NK-92 (cell line): ENCODE measurements at regions not wholly inside any gene's neighbourhood (a gene's known extent, or its start where the extent isn't known, plus 50 kb on each side); places are given as distances from the start of the nearest gene placed in this dataset.
"Not testable (repeated sequence)": the region's sequence is repeated elsewhere in the genome, so short reads cannot be mapped to it uniquely, and the experiment has no call there.

ENCODE experiments used
- DNase-seq: peaks from one replicate; lab custom pipeline; 2025; ENCODE audit not compliant: unreplicated experiment; lab: John Stamatoyannopoulos, UW

GRCh38 chr14:106663805-106664410 lies 1137.5 kb downstream of the TMEM121 start:
- not testable (repeated sequence) for DNase-seq

- no peak for DNase-seq
These were observed 1139.4 kb downstream of the TMEM121 start for GRCh38 chr14:106665814-106666213.

DNA sequence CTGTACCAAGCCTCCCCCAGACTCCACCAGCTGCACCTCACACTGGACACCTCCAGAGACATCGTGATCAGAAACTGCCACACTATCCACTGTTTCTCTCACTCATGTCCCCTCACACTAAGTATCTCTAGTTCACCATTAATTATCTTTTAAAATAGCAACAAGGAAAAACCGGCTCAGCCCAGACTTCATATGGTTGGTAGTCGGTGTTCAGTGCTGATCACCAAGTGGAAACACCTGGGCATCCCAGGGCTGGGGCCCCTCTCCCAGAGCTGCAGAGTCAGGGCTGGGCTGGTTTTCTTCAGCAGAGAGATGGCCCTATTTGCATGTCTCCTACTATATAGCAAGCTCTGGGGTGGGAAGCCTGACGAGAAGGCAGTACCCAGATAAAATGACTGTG lies 1140.0 kb downstream of the TMEM121 start:
- DNase-seq, result no peak

DNA sequence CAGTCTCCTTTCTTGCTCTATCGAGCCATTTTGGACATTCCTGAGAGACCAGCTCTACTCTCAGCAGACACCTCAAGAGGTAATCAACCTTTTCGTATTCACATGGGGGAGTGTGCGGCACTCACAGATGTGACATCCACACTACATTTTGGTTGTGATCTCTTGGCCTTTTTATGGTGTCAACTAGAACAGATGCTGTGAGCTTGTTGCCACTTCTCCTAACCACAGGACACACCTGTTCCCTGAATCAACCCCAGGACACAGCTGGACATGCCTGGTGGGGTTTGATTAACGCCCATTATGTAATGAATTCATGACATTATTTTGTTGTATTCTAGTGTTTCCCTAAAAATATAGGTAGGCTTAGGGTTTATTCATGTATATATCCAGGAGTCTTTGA lies 1143.6 kb downstream of the TMEM121 start:
- DNase-seq, result no peak

GRCh38 chr14:106674093-106674492 lies 1147.7 kb downstream of the TMEM121 start:
- not testable (repeated sequence) for DNase-seq

DNA sequence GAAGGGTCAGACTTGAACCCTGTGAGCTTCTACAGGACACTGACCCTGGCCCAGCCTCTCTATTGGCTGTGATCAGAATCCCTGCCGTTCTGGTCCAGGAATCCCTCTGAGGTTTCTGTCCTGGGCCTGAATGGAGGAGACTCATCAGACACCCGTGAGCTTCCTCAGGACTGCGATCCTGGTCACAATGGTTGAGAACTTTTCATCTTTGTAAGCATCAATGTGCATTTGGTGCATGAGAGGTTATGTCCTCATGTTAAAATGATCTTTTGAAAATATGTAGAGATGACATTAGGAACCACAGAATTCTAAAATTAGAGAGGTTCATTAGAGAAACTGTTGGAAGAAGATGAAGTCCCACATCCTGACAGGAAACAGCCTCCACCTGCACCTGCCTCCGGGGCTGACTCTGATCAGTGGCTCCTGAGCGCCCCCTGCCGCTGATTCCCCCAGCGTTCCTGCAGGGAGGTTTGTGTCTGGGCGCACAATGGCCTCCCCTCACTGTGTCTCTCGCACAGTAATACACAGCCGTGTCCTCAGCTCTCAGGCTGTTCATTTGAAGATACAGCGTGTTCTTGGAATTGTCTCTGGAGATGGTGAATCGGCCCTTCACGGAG lies 1148.2 kb downstream of the TMEM121 start:
- DNase-seq, result not testable (repeated sequence)

GRCh38 chr14:106675716-106676115 lies 1149.3 kb downstream of the TMEM121 start:
- not testable (repeated sequence) for DNase-seq

GRCh38 chr14:106679776-106680175 lies 1153.4 kb downstream of the TMEM121 start:
- no peak for DNase-seq

GRCh38 chr14:106681161-106681560 lies 1154.8 kb downstream of the TMEM121 start:
- no peak for DNase-seq

GRCh38 chr14:106681568-106681967 lies 1155.2 kb downstream of the TMEM121 start:
- DNase-seq, result no peak

- DNase-seq, result no peak
These were observed 1157.2 kb downstream of the TMEM121 start for GRCh38 chr14:106683631-106684030.

DNA sequence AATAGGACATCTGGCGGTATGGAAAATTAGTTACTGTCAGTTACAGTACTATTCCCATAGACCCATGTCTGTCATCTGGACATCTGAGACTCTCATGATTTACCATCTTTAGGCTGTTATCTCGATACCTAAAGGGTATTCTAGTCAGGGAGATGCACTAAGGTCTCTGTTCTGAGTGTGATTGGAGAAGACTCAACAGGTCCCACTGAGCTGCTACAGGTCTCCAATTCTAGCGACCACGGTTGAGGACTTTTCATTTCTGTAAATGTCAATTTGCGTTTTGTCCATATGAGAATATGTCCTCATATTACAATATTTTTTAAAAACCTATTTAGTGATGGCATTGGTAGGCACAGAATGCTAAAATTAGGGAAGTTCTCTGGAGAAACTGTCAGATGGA lies 1160.2 kb downstream of the TMEM121 start:
- no peak for DNase-seq

GRCh38 chr14:106690333-106690891 lies 1164.0 kb downstream of the TMEM121 start:
- no peak for DNase-seq

- no peak for DNase-seq
These were observed 1165.4 kb downstream of the TMEM121 start for GRCh38 chr14:106691601-106692291.

- no peak for DNase-seq
These were observed 1168.4 kb downstream of the TMEM121 start for GRCh38 chr14:106694638-106695393.

GRCh38 chr14:106698620-106699267 lies 1172.4 kb downstream of the TMEM121 start:
- DNase-seq, result not testable (repeated sequence)

- DNase-seq, result not testable (repeated sequence)
These were observed 1177.3 kb downstream of the TMEM121 start for GRCh38 chr14:106703651-106704050.

GRCh38 chr14:106706488-106706887 lies 1180.1 kb downstream of the TMEM121 start:
- DNase-seq, result not testable (repeated sequence)

DNA sequence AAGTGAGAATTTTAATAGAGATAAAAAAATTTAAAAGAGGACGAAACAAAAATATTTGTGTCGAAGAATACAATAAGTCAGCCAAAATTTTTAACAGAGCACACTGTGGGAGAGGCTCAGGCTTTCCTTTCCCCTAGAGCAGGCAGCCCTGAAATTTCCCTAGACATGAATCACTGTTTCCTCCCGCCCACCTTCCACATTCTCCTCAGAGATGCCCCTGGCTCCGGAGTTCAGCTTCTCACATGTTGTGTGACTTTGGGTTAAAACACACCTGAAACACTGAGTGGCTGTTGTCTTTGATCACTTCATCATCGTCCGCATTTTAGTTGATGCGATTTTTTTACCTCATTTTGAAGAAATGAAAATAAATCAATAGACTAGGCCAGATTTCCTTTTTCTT lies 1183.8 kb downstream of the TMEM121 start:
- not testable (repeated sequence) for DNase-seq

DNA sequence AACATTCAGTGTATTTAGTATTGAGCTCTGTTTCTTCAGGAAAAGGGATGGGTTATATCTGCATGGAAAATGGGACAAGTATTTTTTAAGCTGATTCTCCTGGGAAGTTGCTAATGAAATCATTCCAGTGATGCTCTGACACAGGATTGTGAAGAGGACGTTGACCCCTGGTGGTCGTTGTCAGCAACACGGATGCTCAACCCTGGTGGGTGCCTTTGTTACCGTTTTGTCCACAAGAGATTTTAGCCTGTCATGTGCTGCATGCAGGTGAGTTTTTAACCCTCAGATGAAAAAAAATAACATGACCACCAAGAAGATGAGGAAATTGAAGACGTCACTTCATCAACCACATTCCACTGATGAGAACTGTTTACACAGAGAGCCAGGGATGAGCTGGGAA lies 1186.1 kb downstream of the TMEM121 start:
- not testable (repeated sequence) for DNase-seq
